ENCODE measurements at regions not wholly inside any gene's neighbourhood (a gene's known extent, or its start where the extent isn't known, plus 50 kb on each side); places are given as distances from the start of the nearest gene placed in this dataset.

- TF ChIP-seq, protein P1, sequence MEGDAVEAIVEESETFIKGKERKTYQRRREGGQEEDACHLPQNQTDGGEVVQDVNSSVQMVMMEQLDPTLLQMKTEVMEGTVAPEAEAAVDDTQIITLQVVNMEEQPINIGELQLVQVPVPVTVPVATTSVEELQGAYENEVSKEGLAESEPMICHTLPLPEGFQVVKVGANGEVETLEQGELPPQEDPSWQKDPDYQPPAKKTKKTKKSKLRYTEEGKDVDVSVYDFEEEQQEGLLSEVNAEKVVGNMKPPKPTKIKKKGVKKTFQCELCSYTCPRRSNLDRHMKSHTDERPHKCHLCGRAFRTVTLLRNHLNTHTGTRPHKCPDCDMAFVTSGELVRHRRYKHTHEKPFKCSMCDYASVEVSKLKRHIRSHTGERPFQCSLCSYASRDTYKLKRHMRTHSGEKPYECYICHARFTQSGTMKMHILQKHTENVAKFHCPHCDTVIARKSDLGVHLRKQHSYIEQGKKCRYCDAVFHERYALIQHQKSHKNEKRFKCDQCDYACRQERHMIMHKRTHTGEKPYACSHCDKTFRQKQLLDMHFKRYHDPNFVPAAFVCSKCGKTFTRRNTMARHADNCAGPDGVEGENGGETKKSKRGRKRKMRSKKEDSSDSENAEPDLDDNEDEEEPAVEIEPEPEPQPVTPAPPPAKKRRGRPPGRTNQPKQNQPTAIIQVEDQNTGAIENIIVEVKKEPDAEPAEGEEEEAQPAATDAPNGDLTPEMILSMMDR (IDR thresholded peaks at IDR 0.05; ENCODE audit: borderline replicate concordance, control extremely low read depth, extremely low read depth, insufficient read depth, missing control alignments) = no peak
- in situ Hi-C loops (cut with MboI; ENCODE audit: low sequenced_read_pairs, unreplicated experiment) = no loop called here
- no peak for DNase-seq (ENCODE audit: low spot score)
These were observed 365.1 kb upstream of the NFE2L3 start for GRCh38 chr7:25786936-25787335.

DNA sequence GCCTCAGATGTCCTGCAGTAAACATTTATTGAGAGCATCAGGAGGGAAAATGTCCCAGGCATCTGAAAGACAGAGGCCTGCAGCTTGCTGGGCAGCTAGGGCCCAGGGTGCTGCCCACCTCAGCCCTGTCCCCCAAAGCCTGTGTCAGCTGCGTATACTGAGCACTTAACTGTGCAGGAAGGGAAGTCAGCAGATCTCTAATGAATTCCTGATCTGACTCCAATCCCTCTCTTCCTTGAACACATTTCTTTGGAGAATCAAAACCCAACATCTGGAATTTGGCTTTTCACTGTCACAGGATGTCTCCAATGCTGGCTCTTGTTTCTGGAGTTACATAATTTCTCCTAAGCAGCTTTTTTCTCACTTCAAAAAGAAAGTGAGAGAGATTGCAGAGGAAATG, 364.7 kb upstream of the NFE2L3 start:
- TF ChIP-seq, protein P1 (IDR thresholded peaks at IDR 0.05; ENCODE audit: borderline replicate concordance, control extremely low read depth, extremely low read depth, insufficient read depth, missing control alignments) = no peak
- DNase-seq (ENCODE audit: low spot score) = no peak
- in situ Hi-C loops (cut with MboI; ENCODE audit: low sequenced_read_pairs, unreplicated experiment) = no loop called here

- DNase-seq (ENCODE audit: low spot score) = no peak
- TF ChIP-seq, protein P1 (IDR thresholded peaks at IDR 0.05; ENCODE audit: borderline replicate concordance, control extremely low read depth, extremely low read depth, insufficient read depth, missing control alignments) = no peak
- in situ Hi-C loops (cut with MboI; ENCODE audit: low sequenced_read_pairs, unreplicated experiment) = no loop called here
These were observed 363.6 kb upstream of the NFE2L3 start for GRCh38 chr7:25788371-25788770.

DNA sequence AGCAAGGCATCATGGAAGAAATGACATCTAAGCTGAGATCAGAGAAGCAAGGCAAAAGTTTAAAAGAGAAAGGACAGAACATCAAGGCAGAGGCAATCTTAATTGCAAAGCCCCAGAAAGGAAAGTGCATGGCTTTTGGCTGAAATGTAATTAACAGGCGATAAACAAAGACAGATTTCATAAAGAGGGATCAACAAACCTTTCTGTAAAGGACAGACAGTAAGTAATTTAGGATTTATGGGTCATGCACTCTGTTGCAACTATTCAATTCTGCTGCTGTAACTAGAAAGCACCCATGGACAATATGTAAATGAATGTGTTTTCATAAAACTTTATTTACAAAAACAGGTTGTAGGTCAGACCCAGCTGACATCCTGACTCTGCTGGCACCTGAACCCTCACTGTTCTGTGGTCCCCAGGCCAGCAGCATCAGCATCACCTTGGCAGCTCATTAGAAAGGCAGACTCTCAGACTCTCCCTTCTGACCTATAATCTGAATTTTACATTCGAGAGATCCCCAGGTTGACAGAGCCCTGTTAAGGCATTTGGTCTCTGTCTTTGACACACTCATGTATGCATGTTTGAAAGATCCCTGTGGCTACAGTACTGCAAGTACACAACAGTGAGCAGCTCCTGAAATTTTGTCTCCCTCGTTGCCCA, 362.9 kb upstream of the NFE2L3 start:
- in situ Hi-C loops (cut with MboI; ENCODE audit: low sequenced_read_pairs, unreplicated experiment) = no loop called here
- TF ChIP-seq, protein P1 (IDR thresholded peaks at IDR 0.05; ENCODE audit: borderline replicate concordance, control extremely low read depth, extremely low read depth, insufficient read depth, missing control alignments) = no peak
- DNase-seq (ENCODE audit: low spot score) = no peak

DNA sequence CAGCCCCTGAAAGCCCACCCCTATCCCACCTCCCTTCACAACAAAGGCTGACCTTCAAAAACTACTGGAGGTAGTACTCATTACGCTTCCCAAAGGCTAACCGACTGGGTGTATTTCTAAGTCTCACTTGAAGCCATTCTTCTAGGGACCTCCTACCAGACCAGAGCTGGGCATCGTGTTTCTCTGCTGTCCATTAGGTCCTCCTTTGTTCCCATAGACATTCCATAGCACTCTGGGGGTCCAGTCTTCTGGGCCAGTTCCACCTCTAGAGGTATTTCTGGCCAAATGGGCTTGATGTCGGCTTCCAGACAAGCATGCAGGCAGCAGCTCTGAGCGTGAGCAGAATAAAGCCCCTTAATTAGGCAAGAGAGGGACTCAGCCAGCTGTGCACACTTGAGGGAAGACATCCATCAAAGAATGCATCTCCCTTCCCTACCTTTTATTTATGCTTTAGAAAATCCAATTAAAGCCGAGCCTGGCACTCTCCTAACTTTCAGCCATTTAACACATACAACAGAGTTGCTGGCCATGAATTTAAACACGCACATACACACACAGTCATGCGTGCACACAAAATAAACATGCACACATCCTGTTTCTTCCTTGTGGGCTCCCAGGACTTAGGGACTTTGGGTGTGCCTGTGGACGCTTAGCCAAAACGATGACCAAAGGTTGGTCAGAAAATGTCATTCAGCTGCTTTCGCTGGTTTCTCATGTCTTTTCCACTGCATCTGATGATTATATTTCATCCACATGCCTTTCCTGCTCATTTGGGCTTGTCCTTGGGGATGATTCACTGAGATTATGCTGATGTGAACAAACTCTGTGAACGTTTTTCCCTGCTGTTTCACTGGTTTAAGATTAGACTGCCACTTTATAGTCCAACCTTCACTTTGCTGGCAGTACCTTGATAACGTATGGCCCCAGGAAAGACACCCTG, 362.0 kb upstream of the NFE2L3 start:
- TF ChIP-seq, protein P1 (IDR thresholded peaks at IDR 0.05; ENCODE audit: borderline replicate concordance, control extremely low read depth, extremely low read depth, insufficient read depth, missing control alignments) = no peak
- in situ Hi-C loops (cut with MboI; ENCODE audit: low sequenced_read_pairs, unreplicated experiment) = no loop called here
- no peak for DNase-seq (ENCODE audit: low spot score)

- no peak for DNase-seq (ENCODE audit: low spot score)
- in situ Hi-C loops (cut with MboI; ENCODE audit: low sequenced_read_pairs, unreplicated experiment) = no loop called here
These were observed 361.0 kb upstream of the NFE2L3 start for GRCh38 chr7:25790963-25791362.

More at GRCh38 chr7:25790963-25791362, 361.0 kb upstream of the NFE2L3 start:
- TF ChIP-seq, protein P1 (IDR thresholded peaks at IDR 0.05; ENCODE audit: borderline replicate concordance, control extremely low read depth, extremely low read depth, insufficient read depth, missing control alignments) = no peak
